Endothelial cell (in vitro differentiated cells): ENCODE measurements at regions not wholly inside any gene's neighbourhood (a gene's known extent, or its start where the extent isn't known, plus 50 kb on each side); places are given as distances from the start of the nearest gene placed in this dataset.

Experiments
- DNase-seq: peaks from one replicate; pipeline ENCODE4 v3.0.0; 2021; ENCODE audit warnings: low spot score
- H3K27ac Mint-ChIP-seq: one replicate; pipeline ENCODE4 v1.8.0; 2021; ENCODE audit warnings: mixed read lengths, inconsistent platforms; ENCODE audit not compliant: unreplicated experiment
- H3K27me3 Mint-ChIP-seq: one replicate; pipeline ENCODE4 v1.8.0; 2021; ENCODE audit warnings: mild to moderate bottlenecking, moderate library complexity, mixed read lengths, inconsistent platforms; ENCODE audit not compliant: unreplicated experiment
- H3K36me3 Mint-ChIP-seq: one replicate; pipeline ENCODE4 v1.8.0; 2021; ENCODE audit warnings: mild to moderate bottlenecking, low read depth, mixed read lengths, inconsistent platforms; ENCODE audit not compliant: unreplicated experiment
- H3K4me1 Mint-ChIP-seq: one replicate; pipeline ENCODE4 v1.8.0; 2021; ENCODE audit warnings: mild to moderate bottlenecking, mixed read lengths, inconsistent platforms; ENCODE audit not compliant: unreplicated experiment
- H3K4me3 Mint-ChIP-seq: one replicate; pipeline ENCODE4 v1.8.0; 2021; ENCODE audit warnings: mild to moderate bottlenecking, mixed read lengths, inconsistent platforms; ENCODE audit not compliant: unreplicated experiment
- H3K9me3 Mint-ChIP-seq: one replicate; pipeline ENCODE4 v1.8.0; 2021; ENCODE audit warnings: mixed read lengths, inconsistent platforms; ENCODE audit not compliant: unreplicated experiment
- TF ChIP-seq, protein P1 (sequence below): fragments of 200-600 bp; sonication (generic); IDR thresholded peaks from one replicate; pipeline ENCODE4 v1.5.0; 2021; ENCODE audit warnings: antibody characterized with exemption; ENCODE audit not compliant: unreplicated experiment

DNA sequence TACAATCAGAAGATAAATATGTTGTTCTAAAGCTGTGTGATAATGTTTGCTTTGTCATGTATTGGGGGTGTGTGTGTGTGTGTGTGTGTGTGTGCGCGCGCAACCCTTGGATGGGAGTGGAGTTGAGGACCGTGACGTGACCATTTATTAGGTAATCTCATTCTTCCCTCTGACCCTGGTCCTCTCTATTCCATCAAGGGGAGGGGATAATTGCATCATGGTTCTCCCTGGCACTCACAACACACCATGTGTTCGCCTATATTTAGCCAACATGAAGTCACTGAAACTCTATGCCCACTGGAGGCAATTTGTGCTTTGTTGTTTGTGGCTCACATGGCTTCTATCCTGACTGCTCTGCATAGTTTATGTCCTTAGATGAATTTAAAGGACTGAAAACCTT lies 79.8 kb upstream of the LRPPRC start:
- Mint-ChIP-seq H3K27ac (no peak overlapping the region), H3K27me3 (peaks cover 2% of the 10 kb centered on the region), H3K36me3 (no peaks in the 10 kb centered on the region), H3K4me1 (no peaks in the 10 kb centered on the region), H3K4me3 (no peak overlapping the region), H3K9me3 (no peaks in the 10 kb centered on the region)
- TF ChIP-seq, protein P1, sequence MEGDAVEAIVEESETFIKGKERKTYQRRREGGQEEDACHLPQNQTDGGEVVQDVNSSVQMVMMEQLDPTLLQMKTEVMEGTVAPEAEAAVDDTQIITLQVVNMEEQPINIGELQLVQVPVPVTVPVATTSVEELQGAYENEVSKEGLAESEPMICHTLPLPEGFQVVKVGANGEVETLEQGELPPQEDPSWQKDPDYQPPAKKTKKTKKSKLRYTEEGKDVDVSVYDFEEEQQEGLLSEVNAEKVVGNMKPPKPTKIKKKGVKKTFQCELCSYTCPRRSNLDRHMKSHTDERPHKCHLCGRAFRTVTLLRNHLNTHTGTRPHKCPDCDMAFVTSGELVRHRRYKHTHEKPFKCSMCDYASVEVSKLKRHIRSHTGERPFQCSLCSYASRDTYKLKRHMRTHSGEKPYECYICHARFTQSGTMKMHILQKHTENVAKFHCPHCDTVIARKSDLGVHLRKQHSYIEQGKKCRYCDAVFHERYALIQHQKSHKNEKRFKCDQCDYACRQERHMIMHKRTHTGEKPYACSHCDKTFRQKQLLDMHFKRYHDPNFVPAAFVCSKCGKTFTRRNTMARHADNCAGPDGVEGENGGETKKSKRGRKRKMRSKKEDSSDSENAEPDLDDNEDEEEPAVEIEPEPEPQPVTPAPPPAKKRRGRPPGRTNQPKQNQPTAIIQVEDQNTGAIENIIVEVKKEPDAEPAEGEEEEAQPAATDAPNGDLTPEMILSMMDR: no peak
- no peak for DNase-seq

DNA sequence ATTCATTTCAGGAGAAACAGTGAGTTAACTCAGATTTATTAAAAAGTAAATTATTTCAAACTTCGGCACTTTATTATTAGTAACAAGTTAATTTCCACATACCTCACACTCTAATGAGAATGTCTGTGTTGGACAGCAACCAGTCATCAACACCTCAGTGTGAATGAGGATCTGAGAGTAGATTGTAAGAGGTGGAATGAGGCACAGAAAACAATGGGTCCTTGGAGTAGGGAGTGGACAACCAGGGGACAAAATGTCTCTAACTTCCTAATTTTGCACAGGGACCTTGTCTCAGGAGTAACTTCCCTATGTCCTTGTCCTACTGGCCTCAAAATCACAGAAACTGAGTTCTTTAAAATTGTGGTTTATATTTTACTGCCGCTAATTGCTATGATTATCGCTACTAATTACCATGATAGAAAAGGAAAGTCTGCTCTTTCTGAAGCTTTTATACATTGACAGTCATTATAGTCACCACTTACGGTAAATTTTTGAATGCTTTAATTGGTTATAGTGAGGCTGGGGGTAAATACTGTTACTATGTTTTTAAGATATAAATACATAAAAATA lies 82.2 kb upstream of the LRPPRC start:
- no peaks in the 10 kb centered on the region for H3K36me3 Mint-ChIP-seq
- H3K4me3 Mint-ChIP-seq: no peak overlapping the region
- no peak for DNase-seq
- H3K9me3 Mint-ChIP-seq: no peaks in the 10 kb centered on the region
- no peak overlapping the region for H3K27ac Mint-ChIP-seq
- no peaks in the 10 kb centered on the region for H3K4me1 Mint-ChIP-seq
- TF ChIP-seq, protein P1: no peak
- peaks cover 3% of the 10 kb centered on the region for H3K27me3 Mint-ChIP-seq

DNA sequence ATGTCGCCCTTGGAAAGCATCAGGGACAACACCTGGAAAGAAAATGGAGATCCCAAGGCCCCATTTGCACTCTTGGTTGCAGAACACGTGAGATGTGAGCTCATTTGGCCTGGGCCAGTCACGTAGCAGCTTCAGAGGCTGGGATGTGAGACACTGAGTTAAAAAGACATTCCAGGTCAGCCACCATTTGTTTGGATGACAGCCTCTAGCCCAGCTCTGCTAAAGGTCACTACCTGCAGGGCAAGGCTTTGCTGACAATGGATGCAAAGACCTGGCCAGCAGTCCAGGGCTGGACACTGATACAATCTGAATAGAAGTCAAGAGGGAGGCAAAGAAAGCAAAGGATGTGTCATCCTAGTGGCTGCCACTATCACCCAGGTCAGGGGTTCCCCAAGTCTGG lies 83.9 kb upstream of the LRPPRC start:
- H3K9me3 Mint-ChIP-seq: no peaks in the 10 kb centered on the region
- no peak overlapping the region for H3K27ac Mint-ChIP-seq
- H3K27me3 Mint-ChIP-seq: peaks cover 3% of the 10 kb centered on the region
- TF ChIP-seq, protein P1: no peak
- no peak for DNase-seq
- H3K4me1 Mint-ChIP-seq: no peaks in the 10 kb centered on the region
- H3K36me3 Mint-ChIP-seq: no peaks in the 10 kb centered on the region
- no peak overlapping the region for H3K4me3 Mint-ChIP-seq

DNA sequence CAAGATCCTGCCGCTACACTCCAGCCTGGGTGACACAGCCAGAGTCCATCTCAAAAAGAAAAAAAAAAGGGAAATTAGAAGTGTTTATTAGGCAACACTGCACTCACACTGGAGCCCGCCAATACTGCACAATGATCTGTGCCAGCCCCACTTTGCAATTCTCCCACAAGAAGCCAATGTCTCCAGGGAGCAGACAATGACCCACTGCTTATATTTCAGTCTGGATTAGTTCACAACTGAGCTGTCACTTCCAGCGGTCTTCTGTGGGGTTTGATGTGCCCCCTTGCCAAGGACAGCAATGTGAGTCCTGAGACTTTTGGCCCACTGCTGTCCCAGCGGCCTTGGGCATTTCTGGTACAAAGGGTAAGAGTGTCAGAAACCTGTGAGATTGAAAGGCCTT lies 85.6 kb upstream of the PPM1B start:
- Mint-ChIP-seq H3K36me3 (no peaks in the 10 kb centered on the region), H3K4me3 (no peak overlapping the region), H3K4me1 (peaks cover 9% of the 10 kb centered on the region), H3K27me3 (peaks cover 4% of the 10 kb centered on the region), H3K9me3 (no peaks in the 10 kb centered on the region), H3K27ac (no peak overlapping the region)
- DNase-seq: no peak
- TF ChIP-seq, protein P1: no peak

DNA sequence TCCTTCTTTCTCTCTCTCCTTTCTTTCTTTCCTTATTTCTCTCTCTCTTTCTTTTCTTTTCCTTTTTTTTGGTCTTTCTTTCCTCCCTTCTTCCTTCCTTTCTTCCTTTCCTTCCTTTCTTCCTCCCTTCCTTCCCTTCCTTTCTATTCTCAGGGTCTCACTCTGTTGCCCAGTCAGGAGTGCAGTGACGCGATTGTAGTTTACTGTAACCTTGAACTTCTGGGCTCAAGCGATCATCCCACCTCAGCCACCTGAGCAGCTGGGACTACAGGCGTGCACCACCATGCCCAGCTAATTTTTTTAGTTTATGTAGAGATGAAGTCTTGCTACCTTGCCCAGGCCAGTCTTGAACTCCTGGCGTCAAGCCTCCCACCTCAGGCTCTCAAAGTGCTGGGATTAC lies 83.8 kb upstream of the PPM1B start:
- H3K27ac Mint-ChIP-seq: no peak overlapping the region
- no peaks in the 10 kb centered on the region for H3K36me3 Mint-ChIP-seq
- peaks cover 3% of the 10 kb centered on the region for H3K27me3 Mint-ChIP-seq
- H3K4me3 Mint-ChIP-seq: no peak overlapping the region
- peaks cover 18% of the 10 kb centered on the region for H3K4me1 Mint-ChIP-seq
- DNase-seq: no peak
- no peaks in the 10 kb centered on the region for H3K9me3 Mint-ChIP-seq
- TF ChIP-seq, protein P1: no peak
